ENCODE measurements at regions not wholly inside any gene's neighbourhood (a gene's known extent, or its start where the extent isn't known, plus 50 kb on each side); places are given as distances from the start of the nearest gene placed in this dataset.
"Not testable (repeated sequence)": the region's sequence is repeated elsewhere in the genome, so short reads cannot be mapped to it uniquely, and the experiment has no call there.

DNA sequence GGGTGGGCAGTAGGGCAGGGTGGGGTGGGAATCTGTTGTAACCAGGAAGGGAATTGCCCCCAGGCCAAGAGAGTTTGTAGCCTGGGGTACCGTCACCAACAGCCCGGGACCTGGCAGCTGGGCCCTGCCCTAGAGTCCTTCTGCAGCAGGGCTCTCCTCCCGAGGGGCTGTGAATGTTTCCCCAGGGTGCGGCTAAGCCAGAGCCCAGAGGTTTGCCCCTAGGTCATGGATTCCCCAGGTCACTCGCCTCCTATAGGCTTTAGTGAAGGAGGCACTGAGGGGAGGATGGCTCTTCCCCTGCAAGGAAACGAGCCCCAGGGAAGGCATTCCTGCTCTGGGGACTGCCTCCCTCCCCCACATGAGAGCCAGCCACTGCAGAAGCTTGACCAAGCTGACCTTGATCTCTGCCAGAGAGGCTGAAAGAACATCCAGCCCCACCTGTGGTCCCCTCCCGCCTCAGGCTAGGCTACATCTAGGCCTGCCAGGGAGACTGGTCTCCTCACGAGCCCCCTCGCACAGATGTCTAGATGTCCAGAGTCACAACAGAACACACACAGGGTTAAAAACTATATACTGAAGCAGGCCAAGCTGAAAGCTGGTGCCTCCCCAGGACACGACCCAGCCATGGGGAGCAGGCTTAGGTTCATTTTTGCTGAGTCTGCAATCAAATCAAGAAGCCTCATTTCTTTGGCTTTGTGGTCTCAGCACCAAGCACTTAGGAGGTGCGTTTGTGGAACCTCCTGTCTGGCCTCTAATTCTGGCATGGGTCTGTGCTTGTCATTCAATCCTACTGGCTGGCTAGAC is 69.1 kb upstream of the TAMM41 start:
- Histone ChIP-seq H3K4me3 (ENCODE audit: low read length) (no peak overlapping the region), H3K9me3 (ENCODE audit: control insufficient read depth, insufficient read depth, low read length) (no peaks in the 10 kb centered on the region; the same call in 1 of the 2 replicates), H3K36me3 (ENCODE audit: control insufficient read depth, low read length) (no peaks in the 10 kb centered on the region)

DNA sequence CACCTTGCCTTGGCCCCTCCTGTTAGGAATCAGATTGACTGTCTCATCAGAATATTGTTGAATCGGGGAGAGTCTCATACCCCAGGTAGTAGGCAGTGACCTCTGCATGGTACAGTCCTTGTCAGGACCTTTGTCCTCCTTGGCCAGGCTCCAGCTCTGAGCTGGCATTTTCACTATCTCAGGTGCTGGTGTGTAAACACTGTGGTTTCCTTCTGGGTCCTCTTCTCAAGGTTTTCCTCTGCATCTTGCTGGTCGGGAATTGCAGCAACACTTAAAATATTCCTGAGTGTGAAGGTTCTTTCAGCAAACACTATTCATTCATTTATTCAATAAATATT is 69.7 kb upstream of the TAMM41 start:
- not testable (repeated sequence) for H3K9me2 ChIP-seq (replicated peaks; ENCODE audit: control insufficient read depth, low read length); H3K9me3 ChIP-seq (ENCODE audit: control insufficient read depth, insufficient read depth, low read length); H3K4me2 ChIP-seq (ENCODE audit: low read length); H3F3A ChIP-seq (ENCODE audit: control insufficient read depth, insufficient read depth); H4K20me1 ChIP-seq (ENCODE audit: control insufficient read depth, insufficient read depth, low read depth, low read length); H3K27me3 ChIP-seq (ENCODE audit: control insufficient read depth, low read length); H3K4me1 ChIP-seq (ENCODE audit: control insufficient read depth, low read length); H3K36me3 ChIP-seq (ENCODE audit: control insufficient read depth, low read length); H3K27ac ChIP-seq (ENCODE audit: low read depth, low read length); H3K4me3 ChIP-seq (ENCODE audit: low read length); H3K79me2 ChIP-seq (ENCODE audit: control insufficient read depth, low read length)

More for the DNA sequence above, 69.1 kb upstream of the TAMM41 start:
- Histone ChIP-seq H3K9me2 (replicated peaks; ENCODE audit: control insufficient read depth, low read length) (no peaks in the 10 kb centered on the region), H3K79me2 (ENCODE audit: control insufficient read depth, low read length) (no peaks in the 10 kb centered on the region), H3K27ac (ENCODE audit: low read depth, low read length) (no peak overlapping the region), H3F3A (ENCODE audit: control insufficient read depth, insufficient read depth) (no peaks in the 10 kb centered on the region), H3K4me1 (ENCODE audit: control insufficient read depth, low read length) (no peaks in the 10 kb centered on the region), H3K27me3 (ENCODE audit: control insufficient read depth, low read length) (no peaks in the 10 kb centered on the region), H3K4me2 (ENCODE audit: low read length) (no peak overlapping the region), H4K20me1 (ENCODE audit: control insufficient read depth, insufficient read depth, low read depth, low read length) (no peaks in the 10 kb centered on the region)
- no peak for TF ChIP-seq CTCF (IDR thresholded peaks at IDR 0.05; ENCODE audit: low read depth, low read length, poor library complexity, severe bottlenecking)
- no peak for TF ChIP-seq EZH2phosphoT487 (IDR thresholded peaks at IDR 0.05; ENCODE audit: borderline replicate concordance, low read length)

DNA sequence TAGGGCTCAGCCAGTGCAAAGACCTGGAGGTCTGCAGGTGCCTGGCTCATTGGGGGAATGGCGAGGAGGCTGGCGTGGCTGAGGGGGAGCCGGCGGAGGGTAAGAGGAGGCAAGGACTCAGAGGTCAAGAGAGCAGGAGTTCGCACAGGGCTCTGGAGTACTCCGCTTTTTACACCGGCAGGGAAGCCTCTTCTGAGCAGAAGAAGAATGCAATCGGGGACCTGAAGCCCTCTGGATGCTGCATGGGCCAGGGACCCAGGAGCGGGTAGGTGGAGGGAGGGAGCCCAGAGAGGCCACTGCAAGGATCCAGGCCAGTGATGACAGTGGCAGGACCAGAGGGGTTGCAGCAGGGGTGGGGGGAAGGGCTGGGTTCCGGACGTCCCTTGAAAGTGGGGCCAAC is 70.4 kb upstream of the TAMM41 start:
- H3K27me3 ChIP-seq (ENCODE audit: control insufficient read depth, low read length): 0 out of 2 replicates have a peak, but pooled peaks cover 3% of the 10 kb centered on the region
- no peaks in the 10 kb centered on the region for H3K36me3 ChIP-seq (ENCODE audit: control insufficient read depth, low read length)
- H3K27ac ChIP-seq (ENCODE audit: low read depth, low read length): no peak overlapping the region
- no peak for TF ChIP-seq CTCF (IDR thresholded peaks at IDR 0.05; ENCODE audit: low read depth, low read length, poor library complexity, severe bottlenecking)
- no peak for TF ChIP-seq EZH2phosphoT487 (IDR thresholded peaks at IDR 0.05; ENCODE audit: borderline replicate concordance, low read length)
- no peaks in the 10 kb centered on the region for H4K20me1 ChIP-seq (ENCODE audit: control insufficient read depth, insufficient read depth, low read depth, low read length)
- H3K4me1 ChIP-seq (ENCODE audit: control insufficient read depth, low read length): no peaks in the 10 kb centered on the region
- no peaks in the 10 kb centered on the region for H3K9me2 ChIP-seq (replicated peaks; ENCODE audit: control insufficient read depth, low read length)
- H3K9me3 ChIP-seq (ENCODE audit: control insufficient read depth, insufficient read depth, low read length): no peaks in the 10 kb centered on the region; the same call in 1 of the 2 replicates
- H3K4me3 ChIP-seq (ENCODE audit: low read length): no peak overlapping the region
- no peaks in the 10 kb centered on the region for H3K79me2 ChIP-seq (ENCODE audit: control insufficient read depth, low read length)
- no peak overlapping the region for H3K4me2 ChIP-seq (ENCODE audit: low read length)
- no peaks in the 10 kb centered on the region for H3F3A ChIP-seq (ENCODE audit: control insufficient read depth, insufficient read depth)

DNA sequence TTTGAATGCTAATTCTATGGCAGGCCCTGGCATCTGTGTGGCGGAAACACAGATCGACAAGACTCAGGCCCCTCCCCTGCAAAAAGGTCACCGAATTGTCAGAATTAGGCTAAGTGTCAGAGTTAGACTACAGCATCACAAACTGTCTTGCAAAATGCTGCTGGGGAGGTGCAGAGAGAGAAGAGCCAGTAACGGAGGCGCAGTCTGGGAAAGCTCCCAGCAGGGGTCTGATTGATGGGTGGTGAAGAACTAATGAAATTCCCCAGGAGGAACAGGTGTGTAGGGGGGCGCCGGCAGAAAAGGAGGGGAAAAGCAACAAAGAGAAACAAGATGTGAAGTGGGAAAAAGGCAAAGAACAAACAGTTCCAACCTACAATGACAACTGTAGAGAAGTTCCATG is 72.7 kb upstream of the TAMM41 start:
- Histone ChIP-seq H3K9me3 (ENCODE audit: control insufficient read depth, insufficient read depth, low read length) (no peaks in the 10 kb centered on the region; the same call in 1 of the 2 replicates), H3K27me3 (ENCODE audit: control insufficient read depth, low read length) (0 out of 2 replicates have a peak, but pooled peaks cover 3% of the 10 kb centered on the region)
- TF ChIP-seq CTCF (IDR thresholded peaks at IDR 0.05; ENCODE audit: low read depth, low read length, poor library complexity, severe bottlenecking) (no peak), EZH2phosphoT487 (IDR thresholded peaks at IDR 0.05; ENCODE audit: borderline replicate concordance, low read length) (no peak)

More for the DNA sequence above, 72.7 kb upstream of the TAMM41 start:
- Histone ChIP-seq H3F3A (ENCODE audit: control insufficient read depth, insufficient read depth) (no peaks in the 10 kb centered on the region), H3K4me1 (ENCODE audit: control insufficient read depth, low read length) (no peaks in the 10 kb centered on the region), H3K4me3 (ENCODE audit: low read length) (no peak overlapping the region), H4K20me1 (ENCODE audit: control insufficient read depth, insufficient read depth, low read depth, low read length) (no peaks in the 10 kb centered on the region), H3K36me3 (ENCODE audit: control insufficient read depth, low read length) (no peaks in the 10 kb centered on the region), H3K4me2 (ENCODE audit: low read length) (no peak overlapping the region), H3K9me2 (replicated peaks; ENCODE audit: control insufficient read depth, low read length) (no peaks in the 10 kb centered on the region; the same call in 1 of the 2 replicates), H3K27ac (ENCODE audit: low read depth, low read length) (no peak overlapping the region), H3K79me2 (ENCODE audit: control insufficient read depth, low read length) (no peaks in the 10 kb centered on the region)

Measured in DOHH2 (cell line).